ENCODE measurements at regions not wholly inside any gene's neighbourhood (a gene's known extent, or its start where the extent isn't known, plus 50 kb on each side); places are given as distances from the start of the nearest gene placed in this dataset.

GRCh38 chr4:4808086-4808485, 51.4 kb upstream of the MSX1 start:
- DNase-seq (ENCODE audit: low read depth in 3 of 3) = no peak

GRCh38 chr4:4805887-4806286, 53.6 kb upstream of the MSX1 start:
- DNase-seq (ENCODE audit: low read depth in 3 of 3) = no peak

DNA sequence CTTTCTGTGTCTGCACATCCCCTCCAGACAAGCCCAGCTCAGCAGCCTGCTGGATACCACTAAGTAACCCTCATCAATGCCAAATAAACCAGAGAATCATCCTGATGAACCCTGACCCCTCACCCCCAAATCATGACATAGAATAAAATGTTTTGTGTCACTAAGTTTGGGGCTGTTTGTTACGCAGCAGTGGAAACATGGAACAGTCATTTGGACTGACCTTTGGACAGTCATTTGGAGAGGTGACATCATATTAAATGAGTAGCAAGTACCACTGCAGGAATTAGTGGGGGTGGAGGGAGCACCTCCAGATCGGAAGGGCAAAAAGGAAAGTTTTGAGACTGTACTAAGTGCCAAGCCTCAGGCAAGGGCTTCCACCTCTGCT, 55.6 kb upstream of the MSX1 start:
- no peak for DNase-seq (ENCODE audit: low read depth in 3 of 3)

DNA sequence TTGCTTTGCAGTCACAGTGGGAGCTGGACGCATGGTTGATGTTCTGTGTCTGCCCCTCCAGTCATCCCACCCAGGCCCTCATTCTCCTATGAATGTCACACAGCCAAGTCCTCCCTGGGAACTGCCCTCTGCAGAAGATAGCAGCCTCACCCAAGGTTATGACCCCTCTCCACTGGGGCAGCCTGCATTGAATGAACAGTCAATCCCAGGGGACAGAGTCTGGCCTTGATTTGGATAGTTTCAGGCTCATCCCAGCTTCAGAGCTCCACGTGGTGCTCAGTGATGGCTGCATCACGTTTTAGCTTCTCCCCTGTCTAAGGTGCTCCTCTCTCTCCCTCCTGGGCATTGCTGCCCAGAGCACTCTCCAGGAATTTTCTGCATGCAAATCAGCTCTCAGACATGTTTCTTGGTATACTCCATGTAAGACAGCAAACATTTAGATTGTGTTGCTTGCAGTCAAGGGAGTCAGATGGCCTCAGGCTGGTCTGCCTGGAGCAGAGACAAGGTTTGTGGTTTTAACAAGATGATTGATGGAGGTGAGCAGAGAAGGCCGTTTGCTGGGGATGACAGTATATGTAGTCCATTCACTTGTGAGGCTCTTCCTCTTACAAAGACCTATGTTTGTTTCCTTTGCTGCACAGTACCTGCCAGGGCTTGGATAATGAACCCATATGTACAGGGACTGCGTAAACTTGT, 56.1 kb upstream of the MSX1 start:
- no peak for DNase-seq (ENCODE audit: low read depth in 3 of 3)

DNA sequence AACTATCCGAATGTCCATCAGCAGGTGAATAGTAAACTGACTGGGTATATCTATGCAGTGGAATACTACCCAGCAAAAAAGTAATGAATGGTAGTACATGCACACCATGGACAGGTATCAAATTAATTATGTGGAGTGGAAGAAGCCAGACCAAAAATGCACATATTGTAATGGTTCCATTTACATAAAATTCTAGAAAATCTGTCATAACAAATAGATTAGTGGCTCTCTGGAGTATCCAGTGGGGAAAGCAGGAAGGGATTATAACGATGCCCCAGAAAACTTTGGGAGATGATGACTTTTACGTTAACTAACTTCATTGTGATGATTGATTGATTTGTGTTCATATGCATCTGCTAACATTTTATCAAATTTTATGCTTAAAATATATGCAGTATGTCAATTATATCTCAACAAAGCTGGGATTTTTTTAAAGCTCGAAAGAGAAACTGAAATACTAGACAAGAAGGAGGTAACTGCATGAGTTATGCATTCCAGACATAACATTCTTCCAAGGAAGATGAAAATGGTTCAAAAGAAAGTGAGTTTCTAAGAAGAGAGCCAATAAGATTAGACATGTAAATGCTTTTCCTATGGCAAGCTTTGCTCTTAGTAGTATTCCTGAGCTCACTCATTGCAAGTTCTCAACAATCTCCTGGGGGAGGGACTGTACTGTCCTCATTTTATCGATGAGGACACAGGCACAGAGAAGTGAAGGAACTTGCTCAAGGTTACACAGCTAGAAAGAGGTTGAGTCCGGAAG, 58.6 kb upstream of the MSX1 start:
- DNase-seq (ENCODE audit: low read depth in 3 of 3) = no peak

DNA sequence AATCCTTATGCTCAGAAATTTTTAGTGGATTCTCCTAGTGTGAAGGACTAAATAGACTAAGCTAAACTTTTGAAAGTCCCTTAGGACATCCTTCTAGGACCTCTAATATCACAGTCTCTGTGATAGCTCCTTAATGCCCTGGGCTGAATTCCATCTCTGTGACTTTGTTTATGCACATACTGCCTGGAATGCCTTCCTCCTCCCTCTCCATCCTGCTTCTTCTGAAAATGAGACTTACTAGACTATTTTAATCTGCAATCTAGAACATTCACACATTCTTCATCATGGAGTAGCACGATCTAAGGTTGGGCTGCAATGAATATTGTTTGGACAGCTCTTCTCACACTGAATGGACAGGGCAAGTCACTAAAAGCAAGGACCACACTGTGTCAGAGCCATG, 65.0 kb upstream of the MSX1 start:
- no peak for DNase-seq (ENCODE audit: low read depth in 3 of 3)

- DNase-seq (ENCODE audit: low read depth in 3 of 3) = no peak
Observed at GRCh38 chr4:4792466-4792865, 67.0 kb upstream of the MSX1 start.

- no peak for DNase-seq (ENCODE audit: low read depth in 3 of 3)
Observed at GRCh38 chr4:4791299-4792111, 68.0 kb upstream of the MSX1 start.

DNA sequence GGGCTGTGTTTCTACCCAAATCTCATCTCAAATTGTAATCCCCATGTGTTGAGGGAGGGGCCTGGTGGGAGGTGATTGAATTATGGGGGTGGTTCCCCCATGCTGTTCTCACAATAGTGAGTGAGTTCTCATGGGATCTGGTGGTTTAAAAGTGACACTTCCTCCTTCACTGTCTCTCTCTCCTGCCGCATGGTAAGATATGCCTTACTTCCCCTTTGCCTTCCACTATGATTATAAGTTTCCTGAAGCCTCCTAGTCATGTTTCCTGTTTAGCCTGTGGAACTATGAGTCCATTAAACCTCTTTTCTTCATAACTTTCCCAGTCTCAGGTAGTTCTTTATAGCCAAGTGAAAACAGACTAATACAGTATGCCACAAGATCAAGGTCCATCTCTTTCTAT, 70.0 kb upstream of the MSX1 start:
- DNase-seq (ENCODE audit: low read depth in 3 of 3) = no peak

GRCh38 chr4:4788573-4788972, 70.9 kb upstream of the MSX1 start:
- no peak for DNase-seq (ENCODE audit: low read depth in 3 of 3)

DNA sequence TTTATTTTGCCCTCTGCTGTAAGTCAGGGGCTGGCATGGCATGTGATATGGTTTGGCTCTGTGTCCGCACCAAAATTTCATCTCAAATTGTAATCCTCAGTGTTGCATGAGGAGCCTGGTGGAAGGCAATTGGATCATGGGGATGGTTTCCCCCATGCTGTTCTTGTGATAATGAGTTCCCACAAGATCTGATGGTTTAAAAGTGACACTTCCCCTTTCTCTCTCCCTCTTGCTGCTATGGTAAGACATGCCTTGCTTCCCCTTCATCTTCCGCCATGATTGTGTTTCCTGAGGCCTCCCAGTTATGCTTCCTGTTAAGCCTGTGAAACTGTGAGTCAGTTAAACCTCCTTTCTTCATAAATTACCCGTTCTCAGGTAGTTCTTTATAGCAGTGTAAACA, 72.0 kb upstream of the MSX1 start:
- no peak for DNase-seq (ENCODE audit: low read depth in 3 of 3)

DNA sequence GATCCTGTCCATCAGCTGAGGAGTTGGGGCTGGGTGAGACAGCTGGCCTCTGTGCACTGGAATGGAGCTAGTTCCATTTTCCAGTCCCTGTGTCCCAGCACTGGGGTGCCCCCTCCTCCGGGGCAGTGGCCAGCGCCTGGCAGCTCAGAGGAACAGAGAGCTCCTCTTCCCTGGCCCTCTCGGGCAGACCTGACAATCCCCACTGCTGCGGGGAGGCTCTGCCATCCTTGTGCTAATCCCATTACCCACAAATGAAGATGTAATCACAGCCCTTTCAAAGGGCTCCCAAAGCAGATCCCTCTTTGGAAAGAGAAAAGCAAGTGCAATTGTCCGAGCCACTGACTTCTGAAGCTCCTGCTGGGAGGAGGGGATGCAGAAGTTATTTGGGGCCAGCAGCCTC, 75.1 kb upstream of the MSX1 start:
- DNase-seq (ENCODE audit: low read depth in 3 of 3) = no peak

DNA sequence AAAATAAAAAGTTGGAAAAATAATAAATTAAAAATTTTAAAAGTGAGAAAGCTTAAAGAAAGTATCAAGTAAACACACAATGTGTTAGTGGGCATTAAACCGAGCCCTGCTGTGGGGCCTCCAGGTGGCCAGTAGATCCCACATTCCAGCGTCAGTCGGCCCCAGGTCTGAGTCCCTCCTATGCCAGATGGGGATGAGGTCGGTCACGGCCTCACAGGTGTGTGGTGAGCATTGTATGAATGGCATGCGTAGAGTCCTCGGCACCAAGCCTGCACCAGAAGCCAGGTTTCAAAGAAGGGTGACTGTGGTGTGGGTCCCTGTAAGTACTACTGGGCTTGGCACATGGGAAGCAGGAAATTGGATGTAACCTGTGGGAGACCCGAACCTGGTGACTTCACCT, 75.6 kb upstream of the MSX1 start:
- no peak for DNase-seq (ENCODE audit: low read depth in 3 of 3)

DNA sequence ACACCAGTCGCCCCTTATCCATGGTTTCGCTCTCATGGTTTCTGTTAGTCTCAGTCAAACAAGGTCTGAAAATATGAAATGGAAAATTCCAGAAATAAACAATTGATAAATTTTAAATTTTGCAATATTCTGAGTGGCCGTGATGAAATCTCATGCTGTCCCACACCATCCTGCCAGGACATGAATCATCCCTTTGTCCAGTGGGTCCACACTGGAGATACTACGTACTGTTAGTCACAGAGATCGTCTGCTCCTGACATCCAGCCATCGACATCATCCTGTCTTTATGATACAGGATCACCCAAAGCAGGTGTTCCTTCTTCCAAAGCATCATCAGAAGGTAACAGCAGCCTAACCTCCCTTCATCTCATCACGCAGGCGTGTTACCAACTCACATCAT, 76.5 kb upstream of the MSX1 start:
- DNase-seq (ENCODE audit: low read depth in 3 of 3) = no peak

GRCh38 chr4:4781936-4782707, 77.3 kb upstream of the MSX1 start:
- DNase-seq (ENCODE audit: low read depth in 3 of 3) = no peak

DNA sequence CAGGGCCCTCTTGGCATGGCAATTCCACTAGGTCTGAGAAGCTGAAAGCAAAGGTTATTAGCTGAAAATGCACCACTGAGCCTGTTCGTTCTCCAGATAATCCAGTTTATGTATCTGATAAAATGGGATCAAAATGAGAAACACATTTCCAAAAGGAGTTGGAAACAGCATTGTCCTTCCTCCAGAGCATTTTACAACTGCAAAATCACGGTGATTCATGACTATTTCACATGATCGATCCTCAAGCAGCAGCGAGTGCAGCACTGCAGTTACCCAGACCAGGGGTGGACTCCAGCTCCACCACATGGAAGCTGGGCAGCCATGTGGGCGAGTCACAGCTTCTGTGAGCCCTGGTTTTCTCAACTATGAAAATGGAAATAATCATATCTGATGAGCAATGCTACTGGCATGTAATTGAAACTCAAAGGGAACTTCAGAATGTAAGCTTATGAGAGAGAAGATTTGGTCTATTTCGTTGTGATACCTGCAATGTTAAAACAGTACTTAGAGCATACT, 78.7 kb upstream of the MSX1 start:
- no peak for DNase-seq (ENCODE audit: low read depth in 3 of 3)

GRCh38 chr4:4779486-4779885, 80.0 kb upstream of the MSX1 start:
- DNase-seq (ENCODE audit: low read depth in 3 of 3) = no peak

DNA sequence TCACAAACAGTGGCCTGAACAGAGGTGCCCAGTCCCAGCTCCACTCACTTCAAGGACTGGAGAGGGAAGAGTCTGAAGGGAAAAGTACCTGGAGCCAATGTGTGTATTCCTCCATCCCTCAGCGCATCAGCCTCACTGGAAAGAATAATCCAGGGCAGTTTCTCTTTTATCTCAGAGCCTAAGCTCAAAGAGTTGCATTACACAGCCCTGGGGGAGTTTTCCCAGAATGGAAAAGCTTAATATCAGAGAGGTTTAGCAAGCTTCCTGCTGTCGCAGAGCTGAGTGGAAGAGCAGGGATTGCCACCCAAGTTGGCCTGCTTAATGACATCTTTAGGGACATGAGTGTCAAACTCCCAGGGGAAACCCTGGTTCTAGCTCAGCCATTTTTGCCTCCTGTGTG, 80.4 kb upstream of the MSX1 start:
- DNase-seq (ENCODE audit: low read depth in 3 of 3) = no peak

DNA sequence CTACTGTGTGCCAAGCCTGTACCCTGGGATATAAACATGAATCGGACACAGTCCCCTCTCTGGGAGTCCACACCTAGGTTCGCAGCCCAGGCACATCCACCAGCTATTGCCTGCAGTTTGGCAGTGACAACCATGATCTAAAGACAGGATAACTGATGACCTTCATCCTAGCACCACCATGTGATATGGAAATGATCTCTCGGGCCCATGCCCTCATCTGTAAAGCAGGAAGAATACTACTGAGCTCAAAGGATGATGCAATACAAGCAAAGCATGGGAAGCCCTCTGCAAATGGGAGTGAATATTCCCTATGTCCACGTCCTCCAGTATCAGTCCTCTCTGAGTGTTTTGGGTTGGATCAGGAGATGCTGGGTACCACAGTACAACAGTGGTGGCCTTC, 80.9 kb upstream of the MSX1 start:
- no peak for DNase-seq (ENCODE audit: low read depth in 3 of 3)

- DNase-seq (ENCODE audit: low read depth in 3 of 3) = no peak
Observed at GRCh38 chr4:4776934-4777333, 82.5 kb upstream of the MSX1 start.

DNA sequence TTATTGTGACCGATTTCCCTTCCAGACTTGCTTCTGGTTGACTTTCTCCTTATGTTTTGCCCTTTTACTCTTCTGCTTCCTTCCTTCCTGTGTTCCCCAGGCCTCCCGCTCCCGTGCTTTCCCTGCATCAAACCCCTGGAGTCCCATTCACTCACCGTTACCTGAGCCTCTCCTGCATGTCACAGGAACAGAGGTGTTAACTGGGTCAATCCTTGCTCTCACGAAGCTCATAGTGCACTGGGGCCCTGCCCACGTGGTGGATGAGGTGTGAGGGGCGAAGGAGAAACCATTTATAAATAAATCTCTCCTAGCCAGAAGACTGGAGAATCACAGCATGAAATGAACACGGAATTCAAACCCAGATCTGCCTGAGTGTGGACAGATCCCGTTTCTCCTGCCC, 83.1 kb upstream of the MSX1 start:
- DNase-seq (ENCODE audit: low read depth in 3 of 3) = no peak

DNA sequence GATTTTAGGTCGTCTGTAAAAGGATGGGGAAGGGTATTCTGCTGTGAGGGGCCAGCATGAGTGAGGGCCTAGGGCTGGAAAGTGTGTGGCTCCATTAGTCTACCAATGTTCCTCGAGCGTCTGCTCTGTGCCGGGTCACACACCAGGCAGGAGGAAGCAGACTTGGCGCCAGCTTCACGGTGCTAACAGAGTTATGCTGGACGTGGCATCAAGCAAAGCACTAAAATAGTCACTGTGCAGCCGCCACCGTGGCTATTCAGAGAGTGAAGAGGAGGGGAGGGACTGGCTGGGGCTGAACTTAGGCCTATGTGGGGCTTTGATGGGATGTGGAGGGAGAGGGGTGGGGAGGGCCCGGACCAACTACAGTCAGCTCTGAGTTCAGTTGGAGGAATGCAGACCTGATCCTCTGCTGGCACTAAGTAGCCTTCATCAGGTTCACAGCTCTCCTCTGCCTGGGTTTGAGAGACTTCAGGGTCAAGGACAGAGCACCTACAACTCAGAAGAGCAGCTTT, 83.9 kb upstream of the MSX1 start:
- no peak for DNase-seq (ENCODE audit: low read depth in 3 of 3)
